ENCODE measurements at regions not wholly inside any gene's neighbourhood (a gene's known extent, or its start where the extent isn't known, plus 50 kb on each side); places are given as distances from the start of the nearest gene placed in this dataset.

DNA sequence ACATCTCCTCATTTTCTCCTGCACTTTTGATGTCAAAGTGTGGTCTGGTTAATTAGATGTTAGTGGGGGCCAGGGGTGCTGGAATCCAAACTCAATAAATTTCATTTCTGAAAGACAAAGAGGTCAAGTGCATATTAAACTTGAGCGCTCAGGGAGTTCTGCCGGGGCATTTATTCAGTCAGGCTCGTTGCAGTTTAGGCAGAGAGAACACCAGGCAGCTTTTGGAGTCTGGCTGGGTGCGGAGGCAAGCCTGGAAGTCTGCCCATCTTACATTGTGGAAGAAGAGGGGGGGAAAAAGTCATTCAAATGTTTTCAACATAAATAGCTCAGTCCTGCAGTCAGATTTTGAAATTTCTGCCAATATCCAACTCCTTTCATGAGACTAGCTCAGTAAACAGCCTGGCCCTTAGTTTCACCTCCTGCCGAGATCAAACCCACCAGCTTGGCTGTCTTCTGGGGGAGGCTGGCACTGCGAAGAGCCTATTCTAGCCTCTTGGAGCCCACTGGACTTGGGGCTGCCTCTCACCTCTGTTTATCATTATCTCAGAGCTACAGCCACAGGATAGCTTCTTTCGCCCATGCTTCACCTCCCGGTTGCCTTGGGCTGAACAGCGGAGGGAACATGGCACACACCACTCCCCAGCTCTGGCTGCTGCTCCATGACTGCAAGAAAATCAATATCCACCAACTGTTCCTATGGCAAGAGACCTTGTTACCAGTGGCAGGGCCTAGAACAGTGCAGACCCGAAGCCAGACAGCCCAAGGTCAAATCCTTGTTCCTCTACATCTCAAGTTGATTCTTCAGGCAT is 177.4 kb upstream of the CDH5 start:
- H3K9ac ChIP-seq (ENCODE audit: low read depth, low read length), result peak overlapping the region; percentile 36
- peak overlapping the region; percentile 90 for H3K14ac ChIP-seq (replicated peaks; ENCODE audit: low read depth, low read length)
- ATAC-seq (ENCODE audit: low read depth), result peak; percentile 57
- CTCF ChIA-PET, result no interaction called here
- peak overlapping the region; percentile 95 for H2BK120ac ChIP-seq (ENCODE audit: low read depth, low read length)
- H4K5ac ChIP-seq (ENCODE audit: low read depth, low read length), result peak overlapping the region; percentile 46
- intact Hi-C loops (cut with micrococcal nuclease) (no loop called here), dilution Hi-C loops (cut with HindIII; ENCODE audit: low sequenced_read_pairs, unreplicated experiment) (no loop called here), in situ Hi-C loops (cut with MboI; ENCODE audit: low sequenced_read_pairs) (no loop called here)
- peak overlapping the region; percentile 95 for H3K4ac ChIP-seq (ENCODE audit: low read depth, low read length)
- no peaks in the 10 kb centered on the region for H3K9me3 ChIP-seq (ENCODE audit: control insufficient read depth, insufficient read depth, low read length)
- H2AFZ ChIP-seq (replicated peaks; ENCODE audit: low read length, poor library complexity), result peak overlapping the region; percentile 67
- peak overlapping the region; percentile 74 for H3K18ac ChIP-seq (ENCODE audit: low read depth, low read length)
- peak overlapping the region; percentile 69 for H2BK5ac ChIP-seq (ENCODE audit: low read depth, low read length, poor library complexity, severe bottlenecking)
- peak overlapping the region; percentile 93 for H2AK5ac ChIP-seq (ENCODE audit: low read depth, low read length)
- no peaks in the 10 kb centered on the region for H3K79me1 ChIP-seq (ENCODE audit: low read depth in 1 of 2, low read length in 2 of 2)
- peak overlapping the region; percentile 99 for H3K27ac ChIP-seq (ENCODE audit: insufficient read depth, low read length)
- no peak for TF ChIP-seq POLR2A (IDR thresholded peaks at IDR 0.05; ENCODE audit: low read depth, low read length)
- TF ChIP-seq, protein P1, sequence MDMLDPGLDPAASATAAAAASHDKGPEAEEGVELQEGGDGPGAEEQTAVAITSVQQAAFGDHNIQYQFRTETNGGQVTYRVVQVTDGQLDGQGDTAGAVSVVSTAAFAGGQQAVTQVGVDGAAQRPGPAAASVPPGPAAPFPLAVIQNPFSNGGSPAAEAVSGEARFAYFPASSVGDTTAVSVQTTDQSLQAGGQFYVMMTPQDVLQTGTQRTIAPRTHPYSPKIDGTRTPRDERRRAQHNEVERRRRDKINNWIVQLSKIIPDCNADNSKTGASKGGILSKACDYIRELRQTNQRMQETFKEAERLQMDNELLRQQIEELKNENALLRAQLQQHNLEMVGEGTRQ (IDR thresholded peaks at IDR 0.05; ENCODE audit: low read depth, low read length), result no peak
- no peak for TF ChIP-seq SMC3 (IDR thresholded peaks at IDR 0.05; ENCODE audit: low read depth, low read length)
- no peak for TF ChIP-seq MAFK (IDR thresholded peaks at IDR 0.05; ENCODE audit: low read depth, low read length)
- TF ChIP-seq CEBPB (IDR thresholded peaks at IDR 0.05; ENCODE audit: low read depth, low read length), result no peak
- no peak for TF ChIP-seq RCOR1 (IDR thresholded peaks at IDR 0.05; ENCODE audit: insufficient replicate concordance, low read length)
- TF ChIP-seq FOS (IDR thresholded peaks at IDR 0.05; ENCODE audit: low read depth, low read length), result no peak
- no peak for TF ChIP-seq NFE2L2 (IDR thresholded peaks at IDR 0.05; ENCODE audit: low read depth, low read length)
- TF ChIP-seq CHD1 (IDR thresholded peaks at IDR 0.05; ENCODE audit: low read depth, low read length), result no peak
- no peak for TF ChIP-seq RFX5 (IDR thresholded peaks at IDR 0.05; ENCODE audit: low read depth, low read length)
- no peak for TF ChIP-seq MAZ (IDR thresholded peaks at IDR 0.05; ENCODE audit: borderline replicate concordance, low read depth, low read length)
- no peak for TF ChIP-seq BHLHE40 (IDR thresholded peaks at IDR 0.05; ENCODE audit: low read depth, low read length)
- TF ChIP-seq RAD21 (IDR thresholded peaks at IDR 0.05; ENCODE audit: low read length), result no peak
- H3K23ac ChIP-seq (ENCODE audit: low read depth, low read length), result peak overlapping the region; percentile 86
- H3K56ac ChIP-seq (ENCODE audit: extremely low read depth, insufficient read depth, low read length), result peak overlapping the region; percentile 64
- H3K4me3 ChIP-seq (ENCODE audit: insufficient read depth, low read depth, low read length), result no peak overlapping the region
- H2BK15ac ChIP-seq (ENCODE audit: low read depth, low read length), result peak overlapping the region; percentile 93; the same call in 2 of the 3 replicates
- H3K36me3 ChIP-seq (ENCODE audit: control insufficient read depth, insufficient read depth, low read length), result no peaks in the 10 kb centered on the region
- DNase-seq, result peak; percentile 74
- no TSS peak for BruUV-seq (replicated peaks)
- H4K91ac ChIP-seq (ENCODE audit: insufficient read depth, low read depth, low read length), result peak overlapping the region; percentile 91
- H2AK9ac ChIP-seq (replicated peaks; ENCODE audit: low read depth, low read length, poor library complexity), result peak overlapping the region; percentile 43
- 49% methylated on average over 6 of the region's 10 CpGs; no CpG with 5 or more reads in 1 of the 2 experiments for WGBS, 2 experiments (ENCODE audit: extremely low coverage in 2 of 2, insufficient read length in 1 of 2)
- peaks cover 3% of the 10 kb centered on the region; the same call in 1 of the 2 replicates for H3K27me3 ChIP-seq (ENCODE audit: control insufficient read depth, insufficient read depth, low read length)
- peak overlapping the region; percentile 55 for H3K4me2 ChIP-seq (ENCODE audit: low read depth, low read length)
- peak overlapping the region; percentile 71 to 75 for H4K8ac ChIP-seq (ENCODE audit: low read depth in 2 of 2, low read length in 2 of 2)
- POLR2A ChIA-PET (ENCODE audit: unreplicated experiment), result interaction anchor here (0.8 kb wide), 2 partner anchors 25 to 58 kb away, joined by 3 read pairs; no protein-coding TSS in a partner anchor
- H2BK20ac ChIP-seq (ENCODE audit: low read depth, low read length), result peak overlapping the region; percentile 97
- H3K4me1 ChIP-seq (ENCODE audit: control insufficient read depth, insufficient read depth, low read length), result peaks cover 17% of the 10 kb centered on the region
- H4K20me1 ChIP-seq (ENCODE audit: insufficient read depth, low read length), result no peaks in the 10 kb centered on the region
- H3K9me1 ChIP-seq (ENCODE audit: insufficient read depth, low read length), result peaks cover 5% of the 10 kb centered on the region
